ENCODE measurements at regions not wholly inside any gene's neighbourhood (a gene's known extent, or its start where the extent isn't known, plus 50 kb on each side); places are given as distances from the start of the nearest gene placed in this dataset.

DNA sequence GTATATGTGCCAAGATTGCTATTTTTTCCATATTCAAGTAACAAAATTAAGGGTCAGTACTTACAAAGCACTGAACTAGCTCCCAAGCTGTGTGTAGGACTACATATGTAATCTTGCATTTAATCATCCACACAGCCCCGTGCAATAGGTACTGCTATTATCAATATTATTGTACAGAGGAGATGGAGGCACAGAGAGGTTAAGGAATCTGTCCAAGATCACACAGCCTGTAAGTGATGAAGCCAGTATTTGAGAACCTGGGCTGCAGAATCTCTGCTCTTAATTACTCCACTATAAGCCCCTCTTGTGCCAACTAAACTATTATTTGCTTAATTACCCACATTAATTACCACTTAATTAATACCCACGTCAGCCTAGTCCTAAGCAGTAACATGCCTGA, 134.1 kb downstream of the KATNIP start:
- Mint-ChIP-seq H3K27me3 (ENCODE audit: low read depth) (no peaks in the 10 kb centered on the region), H3K36me3 (ENCODE audit: insufficient read depth) (peaks cover 36% of the 10 kb centered on the region), H3K9me3 (no peaks in the 10 kb centered on the region), H3K4me1 (ENCODE audit: low read depth) (no peaks in the 10 kb centered on the region), H3K4me3 (no peak overlapping the region)
- no peak for ATAC-seq
- DNase-seq = no peak

GRCh38 chr16:27685807-27686206, 135.9 kb downstream of the KATNIP start:
- ATAC-seq = no peak
- Mint-ChIP-seq H3K27me3 (ENCODE audit: low read depth) (no peaks in the 10 kb centered on the region), H3K9me3 (no peaks in the 10 kb centered on the region)

GRCh38 chr16:27686926-27687325, 137.0 kb downstream of the KATNIP start:
- Mint-ChIP-seq H3K9me3 (no peaks in the 10 kb centered on the region), H3K36me3 (ENCODE audit: insufficient read depth) (peaks cover 24% of the 10 kb centered on the region), H3K4me3 (no peak overlapping the region), H3K4me1 (ENCODE audit: low read depth) (no peaks in the 10 kb centered on the region), H3K27me3 (ENCODE audit: low read depth) (no peaks in the 10 kb centered on the region)
- DNase-seq (no peak), ATAC-seq (no peak)

More at GRCh38 chr16:27685807-27686206, 135.9 kb downstream of the KATNIP start:
- no peak for DNase-seq
- peaks cover 28% of the 10 kb centered on the region for H3K36me3 Mint-ChIP-seq (ENCODE audit: insufficient read depth)
- no peaks in the 10 kb centered on the region for H3K4me1 Mint-ChIP-seq (ENCODE audit: low read depth)
- H3K4me3 Mint-ChIP-seq = no peak overlapping the region

- ATAC-seq (no peak), DNase-seq (no peak)
- H3K4me1 Mint-ChIP-seq (ENCODE audit: low read depth) = no peaks in the 10 kb centered on the region
- H3K27me3 Mint-ChIP-seq (ENCODE audit: low read depth) = no peaks in the 10 kb centered on the region
- H3K9me3 Mint-ChIP-seq = no peaks in the 10 kb centered on the region
- no peak overlapping the region for H3K4me3 Mint-ChIP-seq
- peaks cover 17% of the 10 kb centered on the region for H3K36me3 Mint-ChIP-seq (ENCODE audit: insufficient read depth)
These were observed 137.7 kb downstream of the KATNIP start for GRCh38 chr16:27687605-27688004.

DNA sequence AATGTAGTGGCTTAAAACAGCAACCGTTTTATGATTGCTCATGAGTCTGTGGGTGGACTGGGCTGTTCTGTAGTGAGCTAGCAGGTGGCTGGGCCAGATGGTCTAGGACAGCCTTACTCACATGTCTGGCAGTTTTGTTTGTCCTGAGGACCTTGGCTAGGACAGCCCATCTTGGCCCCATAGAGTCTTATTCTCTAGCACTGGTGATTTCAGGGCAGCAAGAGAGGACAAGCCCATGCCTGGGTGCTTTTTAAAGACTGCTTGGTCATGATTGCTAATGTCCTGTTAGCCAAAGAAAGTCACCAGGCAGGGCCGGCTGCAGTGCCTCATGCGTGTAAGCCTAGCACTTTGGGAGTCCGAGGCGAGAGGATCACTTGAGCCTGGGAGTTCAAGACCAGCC, 139.8 kb downstream of the KATNIP start:
- ATAC-seq (no peak), DNase-seq (no peak)
- Mint-ChIP-seq H3K36me3 (ENCODE audit: insufficient read depth) (peaks cover 4% of the 10 kb centered on the region), H3K9me3 (no peaks in the 10 kb centered on the region), H3K27me3 (ENCODE audit: low read depth) (no peaks in the 10 kb centered on the region), H3K4me1 (ENCODE audit: low read depth) (no peaks in the 10 kb centered on the region), H3K4me3 (no peak overlapping the region)

GRCh38 chr16:27690608-27691007, 140.7 kb downstream of the KATNIP start:
- peaks cover 4% of the 10 kb centered on the region for H3K36me3 Mint-ChIP-seq (ENCODE audit: insufficient read depth)
- DNase-seq = no peak
- H3K4me3 Mint-ChIP-seq = no peak overlapping the region
- H3K9me3 Mint-ChIP-seq = no peaks in the 10 kb centered on the region
- no peak for ATAC-seq
- no peaks in the 10 kb centered on the region for H3K27me3 Mint-ChIP-seq (ENCODE audit: low read depth)
- H3K4me1 Mint-ChIP-seq (ENCODE audit: low read depth) = no peaks in the 10 kb centered on the region

GRCh38 chr16:27691721-27692120, 141.8 kb downstream of the KATNIP start:
- Mint-ChIP-seq H3K27me3 (ENCODE audit: low read depth) (no peaks in the 10 kb centered on the region), H3K9me3 (no peaks in the 10 kb centered on the region), H3K4me3 (no peak overlapping the region), H3K36me3 (ENCODE audit: insufficient read depth) (peaks cover 7% of the 10 kb centered on the region), H3K4me1 (ENCODE audit: low read depth) (no peaks in the 10 kb centered on the region)
- DNase-seq (no peak), ATAC-seq (no peak)

DNA sequence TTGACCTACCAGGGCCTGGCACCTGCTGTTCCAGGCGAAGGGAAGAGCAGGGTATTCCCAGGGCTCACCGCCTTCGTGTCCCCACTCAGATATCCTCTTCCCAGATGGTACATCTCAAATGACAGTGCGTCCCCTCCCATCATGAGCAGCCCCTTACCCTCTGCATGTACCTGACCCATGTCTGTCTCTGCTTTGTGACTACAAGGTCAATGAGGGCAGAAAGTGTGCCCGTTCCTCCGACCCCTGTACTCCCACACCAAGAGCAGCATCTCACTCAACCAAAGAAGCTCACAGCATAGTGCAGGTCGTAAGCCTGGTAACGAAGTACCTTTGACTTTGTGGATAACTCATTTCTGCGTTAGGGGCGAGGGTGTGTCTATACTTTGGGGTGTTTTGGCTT, 142.6 kb downstream of the KATNIP start:
- no peak for DNase-seq
- no peaks in the 10 kb centered on the region for H3K9me3 Mint-ChIP-seq
- no peak for ATAC-seq
- no peak overlapping the region for H3K4me3 Mint-ChIP-seq
- H3K27me3 Mint-ChIP-seq (ENCODE audit: low read depth) = no peaks in the 10 kb centered on the region
- no peaks in the 10 kb centered on the region for H3K4me1 Mint-ChIP-seq (ENCODE audit: low read depth)
- H3K36me3 Mint-ChIP-seq (ENCODE audit: insufficient read depth) = peaks cover 7% of the 10 kb centered on the region

GRCh38 chr16:27695161-27695560, 145.2 kb downstream of the KATNIP start:
- H3K4me1 Mint-ChIP-seq (ENCODE audit: low read depth) = no peaks in the 10 kb centered on the region
- ATAC-seq (no peak), DNase-seq (no peak)
- no peaks in the 10 kb centered on the region for H3K9me3 Mint-ChIP-seq
- H3K36me3 Mint-ChIP-seq (ENCODE audit: insufficient read depth) = peaks cover 17% of the 10 kb centered on the region
- H3K27me3 Mint-ChIP-seq (ENCODE audit: low read depth) = no peaks in the 10 kb centered on the region
- no peak overlapping the region for H3K4me3 Mint-ChIP-seq

GRCh38 chr16:27698266-27698665, 148.3 kb downstream of the KATNIP start:
- ATAC-seq (no peak), DNase-seq (no peak)
- no peaks in the 10 kb centered on the region for H3K27me3 Mint-ChIP-seq (ENCODE audit: low read depth)
- peaks cover 20% of the 10 kb centered on the region for H3K36me3 Mint-ChIP-seq (ENCODE audit: insufficient read depth)
- no peak overlapping the region for H3K4me3 Mint-ChIP-seq
- H3K9me3 Mint-ChIP-seq = no peaks in the 10 kb centered on the region
- no peaks in the 10 kb centered on the region for H3K4me1 Mint-ChIP-seq (ENCODE audit: low read depth)

DNA sequence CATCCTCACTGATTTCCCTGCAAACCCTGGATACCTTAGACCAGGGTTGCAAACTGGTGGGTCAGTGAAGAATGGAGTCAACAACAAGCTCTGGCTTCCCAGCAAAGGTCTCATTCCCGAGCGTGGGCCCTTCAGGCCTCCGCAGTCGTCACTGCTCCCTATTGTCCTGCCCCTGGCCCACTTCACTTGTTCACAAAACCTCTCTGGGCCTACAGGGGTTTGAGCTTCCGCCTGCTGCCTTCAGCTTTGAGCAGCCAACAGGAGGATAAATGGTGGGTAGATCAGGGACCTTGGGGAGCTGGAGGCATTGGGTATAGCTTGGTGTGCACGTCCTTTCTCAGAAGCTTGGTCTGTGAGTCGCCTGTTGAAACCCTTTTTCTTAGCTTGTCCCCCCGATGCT, 148.8 kb downstream of the KATNIP start:
- no peak overlapping the region for H3K4me3 Mint-ChIP-seq
- DNase-seq = no peak
- no peaks in the 10 kb centered on the region for H3K9me3 Mint-ChIP-seq
- ATAC-seq = no peak
- no peaks in the 10 kb centered on the region for H3K27me3 Mint-ChIP-seq (ENCODE audit: low read depth)
- peaks cover 20% of the 10 kb centered on the region for H3K36me3 Mint-ChIP-seq (ENCODE audit: insufficient read depth)
- no peaks in the 10 kb centered on the region for H3K4me1 Mint-ChIP-seq (ENCODE audit: low read depth)

DNA sequence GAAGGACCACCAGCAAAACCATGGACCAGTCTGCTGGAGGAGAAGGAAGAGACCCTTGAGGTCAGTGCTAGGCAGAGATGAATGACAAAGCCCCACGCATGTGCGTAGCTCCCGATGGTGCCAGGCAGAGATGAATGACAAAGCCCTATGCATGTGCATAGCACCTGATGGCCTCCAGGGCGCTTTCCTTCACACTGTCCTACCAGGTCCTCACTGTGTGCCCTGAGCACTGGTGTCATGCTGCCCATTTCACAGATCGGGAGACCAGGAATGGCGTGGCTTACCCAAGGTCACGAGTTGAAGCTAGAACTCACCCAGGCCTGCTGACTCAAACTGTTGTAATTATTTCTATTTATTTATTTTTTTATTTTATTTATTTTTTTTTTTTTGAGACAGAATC, 149.6 kb downstream of the KATNIP start:
- DNase-seq = no peak
- no peak overlapping the region for H3K4me3 Mint-ChIP-seq
- H3K9me3 Mint-ChIP-seq = no peaks in the 10 kb centered on the region
- H3K36me3 Mint-ChIP-seq (ENCODE audit: insufficient read depth) = peaks cover 23% of the 10 kb centered on the region
- H3K4me1 Mint-ChIP-seq (ENCODE audit: low read depth) = no peaks in the 10 kb centered on the region
- ATAC-seq = no peak
- H3K27me3 Mint-ChIP-seq (ENCODE audit: low read depth) = no peaks in the 10 kb centered on the region

GRCh38 chr16:27700304-27700995, 150.5 kb downstream of the KATNIP start:
- no peak overlapping the region for H3K4me3 Mint-ChIP-seq
- ATAC-seq (no peak), DNase-seq (no peak)
- no peaks in the 10 kb centered on the region for H3K9me3 Mint-ChIP-seq
- H3K4me1 Mint-ChIP-seq (ENCODE audit: low read depth) = no peaks in the 10 kb centered on the region
- peaks cover 24% of the 10 kb centered on the region for H3K36me3 Mint-ChIP-seq (ENCODE audit: insufficient read depth)
- no peaks in the 10 kb centered on the region for H3K27me3 Mint-ChIP-seq (ENCODE audit: low read depth)

DNA sequence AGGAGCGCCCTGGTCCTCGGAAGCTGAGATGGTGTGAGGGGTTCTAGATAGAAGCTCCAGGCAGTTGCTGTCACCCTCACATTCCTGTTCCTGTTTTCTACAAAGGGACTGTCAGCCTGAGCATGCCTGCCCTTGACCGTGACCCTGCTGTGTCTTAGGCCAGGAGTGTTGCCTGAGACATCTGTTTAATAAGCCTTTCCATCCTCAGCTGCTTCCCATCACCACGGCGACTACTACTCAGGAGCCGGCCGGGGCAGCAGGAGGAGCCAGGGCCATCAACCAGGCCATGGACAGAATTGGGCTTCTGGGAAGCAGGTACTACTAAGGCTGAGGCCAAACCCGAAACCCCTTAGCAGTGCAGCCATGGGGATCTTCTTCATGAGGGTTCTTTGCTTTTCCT, 151.4 kb downstream of the KATNIP start:
- no peak for ATAC-seq
- Mint-ChIP-seq H3K9me3 (no peaks in the 10 kb centered on the region), H3K27me3 (ENCODE audit: low read depth) (no peaks in the 10 kb centered on the region), H3K4me3 (no peak overlapping the region), H3K4me1 (ENCODE audit: low read depth) (no peaks in the 10 kb centered on the region), H3K36me3 (ENCODE audit: insufficient read depth) (peaks cover 25% of the 10 kb centered on the region)
- no peak for DNase-seq

DNA sequence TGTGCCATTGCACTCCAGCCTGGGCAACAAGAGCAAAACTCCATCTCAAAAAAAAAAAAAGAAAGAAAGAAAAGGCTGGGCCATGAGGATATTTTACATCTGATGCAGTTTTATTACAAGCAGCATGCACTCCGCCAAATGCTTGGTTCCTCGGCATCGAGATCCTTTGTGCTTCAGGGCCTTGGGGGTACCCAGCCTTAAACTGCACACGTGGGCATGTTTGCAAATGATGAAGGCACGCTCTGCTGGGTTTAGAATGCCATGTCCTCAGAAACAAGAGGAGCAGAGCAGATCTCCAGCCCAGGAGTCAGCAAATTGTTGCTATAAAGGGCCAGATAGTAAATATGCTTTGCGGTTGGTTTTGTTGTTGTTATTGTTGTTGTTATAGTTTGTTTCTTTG, 153.2 kb downstream of the KATNIP start:
- H3K27me3 Mint-ChIP-seq (ENCODE audit: low read depth) = no peaks in the 10 kb centered on the region
- ATAC-seq (no peak), DNase-seq (no peak)
- H3K4me3 Mint-ChIP-seq = no peak overlapping the region
- H3K36me3 Mint-ChIP-seq (ENCODE audit: insufficient read depth) = peaks cover 25% of the 10 kb centered on the region
- H3K9me3 Mint-ChIP-seq = no peaks in the 10 kb centered on the region
- no peaks in the 10 kb centered on the region for H3K4me1 Mint-ChIP-seq (ENCODE audit: low read depth)

- Mint-ChIP-seq H3K9me3 (no peaks in the 10 kb centered on the region), H3K4me3 (no peak overlapping the region), H3K27me3 (ENCODE audit: low read depth) (no peaks in the 10 kb centered on the region), H3K36me3 (ENCODE audit: insufficient read depth) (peaks cover 27% of the 10 kb centered on the region), H3K4me1 (ENCODE audit: low read depth) (no peaks in the 10 kb centered on the region)
- DNase-seq = no peak
- ATAC-seq = no peak
These were observed 153.6 kb downstream of the KATNIP start for GRCh38 chr16:27703545-27703944.

Data from activated T-cell treated with anti-CD3 and anti-CD28 coated beads, Interleukin-2, amount 50 U/mL, for 4 hours (primary cell).